ENCODE measurements at regions not wholly inside any gene's neighbourhood (a gene's known extent, or its start where the extent isn't known, plus 50 kb on each side); places are given as distances from the start of the nearest gene placed in this dataset.
"Not testable (repeated sequence)": the region's sequence is repeated elsewhere in the genome, so short reads cannot be mapped to it uniquely, and the experiment has no call there.

GRCh38 chr6:113246186-113246585 lies 611.0 kb upstream of the MARCKS start:
- Histone ChIP-seq H3K4me3 (no peak overlapping the region), H3K27ac (no peak overlapping the region), H3K36me3 (ENCODE audit: insufficient read depth, low read length) (no peaks in the 10 kb centered on the region), H3K9me3 (ENCODE audit: low read depth, low read length) (no peaks in the 10 kb centered on the region), H3K9ac (ENCODE audit: insufficient read length) (no peak overlapping the region)
- DNase-seq (ENCODE audit: low read depth, low spot score): no peak
- TF ChIP-seq FOXP2 (optimal IDR thresholded peaks at IDR 0.05; ENCODE audit: control extremely low read depth, extremely low read length, insufficient read depth): no peak
- TF ChIP-seq POLR2AphosphoS5 (IDR thresholded peaks at IDR 0.05; ENCODE audit: borderline replicate concordance, low read depth, low read length): no peak
- TF ChIP-seq EZH2 (IDR thresholded peaks at IDR 0.05): no peak

GRCh38 chr6:113248532-113248931 lies 608.6 kb upstream of the MARCKS start:
- Histone ChIP-seq H3K9ac (ENCODE audit: insufficient read length) (no peak overlapping the region), H3K4me3 (no peak overlapping the region), H3K36me3 (ENCODE audit: insufficient read depth, low read length) (no peaks in the 10 kb centered on the region), H3K27ac (no peak overlapping the region), H3K9me3 (ENCODE audit: low read depth, low read length) (no peaks in the 10 kb centered on the region)
- no peak for DNase-seq (ENCODE audit: low read depth, low spot score)
- no peak for TF ChIP-seq EZH2 (IDR thresholded peaks at IDR 0.05)
- no peak for TF ChIP-seq POLR2AphosphoS5 (IDR thresholded peaks at IDR 0.05; ENCODE audit: borderline replicate concordance, low read depth, low read length)
- no peak for TF ChIP-seq FOXP2 (optimal IDR thresholded peaks at IDR 0.05; ENCODE audit: control extremely low read depth, extremely low read length, insufficient read depth)

- not testable (repeated sequence) for DNase-seq (ENCODE audit: low read depth, low spot score); H3K36me3 ChIP-seq (ENCODE audit: insufficient read depth, low read length); H3K27ac ChIP-seq; H3K9me3 ChIP-seq (ENCODE audit: low read depth, low read length); H3K9ac ChIP-seq (ENCODE audit: insufficient read length); H3K4me3 ChIP-seq
Observed at GRCh38 chr6:113254194-113254593, 603.0 kb upstream of the MARCKS start.

GRCh38 chr6:113258771-113259170 lies 598.4 kb upstream of the MARCKS start:
- no peak overlapping the region for H3K27ac ChIP-seq
- no peak overlapping the region for H3K4me3 ChIP-seq
- H3K9ac ChIP-seq (ENCODE audit: insufficient read length): no peak overlapping the region
- TF ChIP-seq EZH2 (IDR thresholded peaks at IDR 0.05) (no peak), FOXP2 (optimal IDR thresholded peaks at IDR 0.05; ENCODE audit: control extremely low read depth, extremely low read length, insufficient read depth) (no peak), POLR2AphosphoS5 (IDR thresholded peaks at IDR 0.05; ENCODE audit: borderline replicate concordance, low read depth, low read length) (no peak)
- no peaks in the 10 kb centered on the region for H3K36me3 ChIP-seq (ENCODE audit: insufficient read depth, low read length)
- DNase-seq (ENCODE audit: low read depth, low spot score): no peak
- H3K9me3 ChIP-seq (ENCODE audit: low read depth, low read length): no peaks in the 10 kb centered on the region

GRCh38 chr6:113271437-113271836 lies 585.7 kb upstream of the MARCKS start:
- no peak overlapping the region for H3K9ac ChIP-seq (ENCODE audit: insufficient read length)
- no peak for DNase-seq (ENCODE audit: low read depth, low spot score)
- H3K27ac ChIP-seq: no peak overlapping the region
- peaks cover 6% of the 10 kb centered on the region; the same call in 1 of the 2 replicates for H3K9me3 ChIP-seq (ENCODE audit: low read depth, low read length)
- TF ChIP-seq EZH2 (IDR thresholded peaks at IDR 0.05) (no peak), POLR2AphosphoS5 (IDR thresholded peaks at IDR 0.05; ENCODE audit: borderline replicate concordance, low read depth, low read length) (no peak), FOXP2 (optimal IDR thresholded peaks at IDR 0.05; ENCODE audit: control extremely low read depth, extremely low read length, insufficient read depth) (no peak)
- H3K36me3 ChIP-seq (ENCODE audit: insufficient read depth, low read length): no peaks in the 10 kb centered on the region
- no peak overlapping the region for H3K4me3 ChIP-seq

GRCh38 chr6:113276601-113277000 lies 580.5 kb upstream of the MARCKS start:
- Histone ChIP-seq H3K36me3 (ENCODE audit: insufficient read depth, low read length) (no peaks in the 10 kb centered on the region), H3K9me3 (ENCODE audit: low read depth, low read length) (no peaks in the 10 kb centered on the region; the same call in 1 of the 2 replicates), H3K27ac (peak overlapping the region; percentile 88), H3K9ac (ENCODE audit: insufficient read length) (peak overlapping the region; percentile 16), H3K4me3 (peak overlapping the region; percentile 26)
- no peak for TF ChIP-seq POLR2AphosphoS5 (IDR thresholded peaks at IDR 0.05; ENCODE audit: borderline replicate concordance, low read depth, low read length)
- no peak for TF ChIP-seq FOXP2 (optimal IDR thresholded peaks at IDR 0.05; ENCODE audit: control extremely low read depth, extremely low read length, insufficient read depth)
- TF ChIP-seq EZH2 (IDR thresholded peaks at IDR 0.05): no peak
- DNase-seq (ENCODE audit: low read depth, low spot score): no peak

- peak overlapping the region; percentile 88 for H3K27ac ChIP-seq
- TF ChIP-seq POLR2AphosphoS5 (IDR thresholded peaks at IDR 0.05; ENCODE audit: borderline replicate concordance, low read depth, low read length) (no peak), FOXP2 (optimal IDR thresholded peaks at IDR 0.05; ENCODE audit: control extremely low read depth, extremely low read length, insufficient read depth) (no peak), EZH2 (IDR thresholded peaks at IDR 0.05) (no peak)
- peak overlapping the region; percentile 16 for H3K9ac ChIP-seq (ENCODE audit: insufficient read length)
- no peaks in the 10 kb centered on the region for H3K36me3 ChIP-seq (ENCODE audit: insufficient read depth, low read length)
- H3K4me3 ChIP-seq: no peak overlapping the region
- no peak for DNase-seq (ENCODE audit: low read depth, low spot score)
- H3K9me3 ChIP-seq (ENCODE audit: low read depth, low read length): no peaks in the 10 kb centered on the region; the same call in 1 of the 2 replicates
Observed at GRCh38 chr6:113277111-113277510, 580.0 kb upstream of the MARCKS start.

GRCh38 chr6:113281014-113281413 lies 576.1 kb upstream of the MARCKS start:
- Histone ChIP-seq H3K27ac (peak overlapping the region; percentile 98), H3K9ac (ENCODE audit: insufficient read length) (peak overlapping the region; percentile 67), H3K9me3 (ENCODE audit: low read depth, low read length) (peaks cover 3% of the 10 kb centered on the region; the same call in 1 of the 2 replicates), H3K4me3 (peak overlapping the region; percentile 67), H3K36me3 (ENCODE audit: insufficient read depth, low read length) (no peaks in the 10 kb centered on the region)
- peak; percentile 50 for DNase-seq (ENCODE audit: low read depth, low spot score)
- TF ChIP-seq POLR2AphosphoS5 (IDR thresholded peaks at IDR 0.05; ENCODE audit: borderline replicate concordance, low read depth, low read length): no peak
- TF ChIP-seq FOXP2 (optimal IDR thresholded peaks at IDR 0.05; ENCODE audit: control extremely low read depth, extremely low read length, insufficient read depth): peak; percentile 59

- Histone ChIP-seq H3K9me3 (ENCODE audit: low read depth, low read length) (peaks cover 3% of the 10 kb centered on the region; the same call in 1 of the 2 replicates), H3K4me3 (peak overlapping the region; percentile 67), H3K9ac (ENCODE audit: insufficient read length) (peak overlapping the region; percentile 43), H3K27ac (peak overlapping the region; percentile 98), H3K36me3 (ENCODE audit: insufficient read depth, low read length) (no peaks in the 10 kb centered on the region)
- no peak for DNase-seq (ENCODE audit: low read depth, low spot score)
- TF ChIP-seq FOXP2 (optimal IDR thresholded peaks at IDR 0.05; ENCODE audit: control extremely low read depth, extremely low read length, insufficient read depth): no peak
- no peak for TF ChIP-seq POLR2AphosphoS5 (IDR thresholded peaks at IDR 0.05; ENCODE audit: borderline replicate concordance, low read depth, low read length)
- TF ChIP-seq EZH2 (IDR thresholded peaks at IDR 0.05): no peak
Observed at GRCh38 chr6:113281431-113281830, 575.7 kb upstream of the MARCKS start.

Measured in SK-N-MC (cell line).